HK-2 (cell line): ENCODE measurements at regions not wholly inside any gene's neighbourhood (a gene's known extent, or its start where the extent isn't known, plus 50 kb on each side); places are given as distances from the start of the nearest gene placed in this dataset.

Experiments
- DNase-seq: peaks from one replicate; pipeline ENCODE4 v3.0.0-alpha.2; 2018; ENCODE audit not compliant: unreplicated experiment

GRCh38 chr4:171759274-171759673, 53.9 kb upstream of the GALNTL6 start:
- DNase-seq, result no peak

DNA sequence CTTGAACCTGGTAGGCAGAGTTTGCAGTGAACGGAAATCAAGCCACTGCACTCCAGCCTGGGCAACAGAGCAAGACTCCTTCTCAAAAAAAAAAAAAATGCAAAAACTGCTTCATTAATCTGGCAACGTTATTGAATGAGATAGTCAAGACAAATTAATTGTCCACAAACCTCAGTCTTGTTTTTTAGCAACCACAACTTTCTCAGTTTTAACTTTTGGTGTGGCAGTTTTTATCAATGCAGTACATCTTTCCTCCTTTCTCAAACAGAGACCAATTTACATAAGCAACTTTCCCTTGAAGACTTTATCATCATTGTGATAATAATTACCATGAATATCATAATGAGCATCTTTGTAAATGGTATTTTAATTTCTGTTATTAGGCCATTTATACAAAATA, 61.7 kb upstream of the GALNTL6 start:
- no peak for DNase-seq

- no peak for DNase-seq
Observed at GRCh38 chr4:171746418-171746817, 66.8 kb upstream of the GALNTL6 start.

DNA sequence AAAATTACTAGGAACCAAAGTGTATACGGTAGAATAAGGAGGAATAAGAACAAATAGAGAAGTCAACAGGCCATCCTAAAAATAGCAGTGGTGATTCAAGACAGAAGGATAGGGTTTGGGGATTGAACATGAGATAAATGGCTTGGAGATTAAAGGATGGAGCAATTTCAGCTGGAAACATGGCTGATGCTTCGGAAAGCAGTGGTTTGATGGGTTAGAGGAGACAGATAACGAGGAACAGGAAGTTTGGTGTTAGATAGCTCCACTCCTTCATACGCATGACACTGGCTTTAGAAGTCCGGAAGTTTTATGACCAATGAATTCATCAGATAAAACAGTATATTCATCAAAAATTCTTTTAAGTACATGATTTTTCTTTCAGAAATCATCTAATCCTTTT, 70.8 kb upstream of the GALNTL6 start:
- DNase-seq, result no peak

DNA sequence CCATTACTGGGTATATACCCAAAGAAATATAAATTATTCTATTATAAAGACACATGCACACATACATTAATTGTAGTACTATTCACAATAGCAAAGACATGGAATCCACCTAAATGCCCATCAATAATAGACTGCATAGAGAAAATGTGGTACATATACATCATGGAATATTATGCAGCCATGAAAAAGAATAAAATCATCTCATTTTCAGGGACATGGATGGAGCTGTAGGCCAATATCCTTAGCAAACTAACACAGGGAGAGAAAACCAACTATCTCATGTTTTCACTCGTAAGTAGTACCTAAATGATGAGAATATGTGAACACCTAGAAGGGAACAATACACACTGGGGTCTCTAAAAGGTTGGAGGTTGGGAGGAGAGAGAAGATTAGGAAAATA, 86.0 kb upstream of the GALNTL6 start:
- DNase-seq, result no peak

DNA sequence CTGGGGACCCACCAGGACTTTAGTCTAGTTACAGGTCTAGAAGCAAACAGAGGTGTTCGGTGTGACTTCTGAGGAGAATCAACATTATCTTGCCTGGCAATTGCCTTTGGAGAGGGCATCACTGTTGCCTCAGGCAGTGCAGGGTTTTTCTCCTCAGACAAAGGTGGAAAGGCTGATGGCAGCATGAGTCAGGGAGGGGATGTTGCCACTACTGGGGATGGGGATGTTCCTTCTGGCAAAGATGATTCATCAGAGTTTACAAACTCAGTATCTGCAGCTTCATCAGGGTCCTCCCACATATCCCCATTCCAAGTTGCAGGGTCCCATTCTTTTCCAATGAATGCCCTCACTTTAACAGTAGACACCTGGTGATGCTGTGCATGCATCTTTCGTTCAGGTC, 91.3 kb upstream of the GALNTL6 start:
- DNase-seq, result no peak

DNA sequence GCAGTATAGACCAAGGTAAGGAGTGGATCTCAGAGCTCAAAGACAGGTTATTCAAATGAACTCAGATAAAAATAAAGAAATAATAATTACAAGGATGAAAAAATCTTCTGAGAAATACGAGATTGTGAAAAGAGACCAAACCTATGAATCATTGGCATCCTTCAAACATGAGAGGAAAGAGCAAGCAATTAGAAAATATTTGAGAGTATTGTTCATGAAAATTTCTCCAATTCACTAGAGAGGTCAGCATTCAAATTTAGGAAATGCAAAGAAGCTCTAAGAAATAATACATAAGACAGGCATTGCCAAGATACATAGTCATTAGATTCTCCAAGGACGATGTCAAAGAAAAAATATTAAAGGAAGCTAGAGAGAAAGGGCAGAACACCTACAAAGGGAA, 93.5 kb upstream of the GALNTL6 start:
- no peak for DNase-seq

GRCh38 chr4:171718665-171719064, 94.5 kb upstream of the GALNTL6 start:
- DNase-seq, result no peak

DNA sequence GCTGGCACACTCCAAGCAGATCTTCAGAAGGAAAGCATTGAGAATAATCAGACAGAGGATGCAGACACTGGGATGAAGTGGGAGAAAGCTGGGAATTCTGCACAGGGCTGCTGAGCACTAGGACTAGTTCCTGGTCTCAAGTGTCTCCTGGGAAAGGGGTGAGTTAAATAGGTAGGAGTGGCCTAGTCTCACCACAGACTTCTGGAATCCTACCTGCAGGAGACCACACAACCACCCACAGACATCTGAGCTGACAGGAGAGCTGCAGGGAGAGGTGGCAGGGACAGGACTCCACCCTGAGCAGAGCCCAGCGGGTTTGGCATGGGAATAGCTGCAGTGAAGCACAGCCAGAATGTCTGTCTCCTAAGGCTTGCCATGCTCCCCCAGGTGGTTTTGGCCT, 95.1 kb upstream of the GALNTL6 start:
- no peak for DNase-seq

DNA sequence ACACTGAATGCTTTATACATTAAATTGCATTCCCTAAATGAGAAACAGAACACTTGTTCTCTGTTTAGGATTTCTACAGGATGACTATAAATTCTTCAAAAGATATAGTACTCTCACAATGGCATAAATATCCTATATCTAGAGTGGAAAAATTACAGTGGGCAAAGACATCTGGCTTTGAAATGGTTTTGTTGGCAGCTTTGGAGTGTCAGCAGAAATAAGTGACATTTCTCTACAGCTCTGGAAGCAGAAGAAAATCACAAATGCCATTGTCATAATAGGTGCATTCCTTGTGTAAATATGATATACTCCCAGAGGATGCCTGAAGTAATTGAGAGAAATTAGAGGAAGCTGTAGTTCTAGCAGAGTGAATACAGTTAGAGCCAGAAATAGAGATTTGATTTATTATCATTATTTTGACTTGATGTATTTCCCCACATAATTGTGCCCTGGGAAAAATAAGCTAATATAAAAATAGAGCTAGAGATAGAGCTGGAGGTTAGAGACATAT, 95.9 kb upstream of the GALNTL6 start:
- no peak for DNase-seq

GRCh38 chr4:171715973-171716372, 97.2 kb upstream of the GALNTL6 start:
- DNase-seq, result no peak

GRCh38 chr4:171714791-171715454, 98.3 kb upstream of the GALNTL6 start:
- no peak for DNase-seq

- no peak for DNase-seq
Observed at GRCh38 chr4:171710743-171711142, 102.5 kb upstream of the GALNTL6 start.

GRCh38 chr4:171676555-171677215, 136.5 kb upstream of the GALNTL6 start:
- no peak for DNase-seq

GRCh38 chr4:171674781-171675180, 138.4 kb upstream of the GALNTL6 start:
- no peak for DNase-seq

DNA sequence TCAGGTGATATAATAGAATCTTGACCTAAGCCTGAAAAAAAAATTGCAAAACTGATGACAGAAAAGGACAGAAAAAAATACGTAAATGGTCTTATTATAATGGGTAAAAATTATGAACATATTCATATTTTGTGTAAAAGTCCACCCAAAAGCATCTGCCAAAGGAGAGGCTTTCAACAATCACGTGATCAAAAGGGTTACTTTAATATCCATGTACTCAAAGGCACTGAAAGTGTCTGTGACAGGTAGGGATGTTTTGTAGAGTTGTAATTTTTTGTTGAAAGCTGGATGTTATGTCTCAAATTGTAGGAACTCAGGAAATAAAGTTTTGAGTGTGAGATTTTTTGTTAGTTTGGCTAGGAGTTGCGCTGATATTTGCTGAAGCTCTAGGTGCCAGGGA, 144.8 kb upstream of the GALNTL6 start:
- no peak for DNase-seq

- DNase-seq, result no peak
Observed at GRCh38 chr4:171667906-171668305, 145.3 kb upstream of the GALNTL6 start.

DNA sequence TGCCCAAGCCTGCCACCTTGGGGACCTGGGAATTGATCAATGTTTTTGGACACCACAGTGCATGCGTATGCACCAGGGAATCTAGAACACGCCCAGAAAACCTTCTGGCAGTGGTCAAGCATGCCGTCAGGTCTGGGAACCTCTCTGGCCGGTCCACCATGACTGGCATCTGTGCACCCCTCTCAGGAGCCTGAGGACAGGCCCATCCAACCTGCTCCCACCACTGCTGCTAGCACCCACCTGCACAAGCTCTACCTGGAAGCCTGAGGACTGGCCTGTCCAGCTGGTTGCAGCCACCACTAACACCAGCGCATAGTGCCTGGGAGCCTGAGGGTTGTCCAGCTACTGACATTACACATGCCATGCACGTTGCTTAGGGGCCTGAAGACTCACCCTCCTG, 162.1 kb upstream of the GALNTL6 start:
- DNase-seq, result no peak

DNA sequence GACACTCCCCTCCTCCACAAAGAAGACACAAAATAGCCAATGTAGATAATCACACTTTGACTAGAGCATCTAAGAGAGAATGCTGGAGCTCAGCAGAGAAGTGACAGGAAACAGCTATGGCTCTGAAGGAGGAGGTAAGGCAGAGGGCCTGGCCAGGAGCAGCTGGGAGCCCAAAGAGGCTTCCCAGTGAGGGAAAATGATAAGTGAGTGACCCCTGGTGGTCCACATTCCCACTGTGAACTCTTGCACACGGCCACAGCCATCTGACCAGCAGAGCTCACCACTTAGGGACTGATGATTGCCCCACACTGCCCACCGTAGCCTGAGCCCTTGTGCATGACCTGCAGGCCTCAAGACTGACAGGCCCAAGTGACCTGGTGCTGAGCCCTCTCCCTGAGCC, 162.7 kb upstream of the GALNTL6 start:
- DNase-seq, result no peak

- DNase-seq, result no peak
Observed at GRCh38 chr4:171648926-171649325, 164.3 kb upstream of the GALNTL6 start.

GRCh38 chr4:171646984-171647383, 166.2 kb upstream of the GALNTL6 start:
- no peak for DNase-seq

GRCh38 chr4:171644430-171645057, 168.7 kb upstream of the GALNTL6 start:
- no peak for DNase-seq

GRCh38 chr4:171639540-171639939, 173.7 kb upstream of the GALNTL6 start:
- DNase-seq, result no peak
